IPS-18a (cell line): ENCODE measurements at regions not wholly inside any gene's neighbourhood (a gene's known extent, or its start where the extent isn't known, plus 50 kb on each side); places are given as distances from the start of the nearest gene placed in this dataset.

ENCODE experiments used
- H3K27ac ChIP-seq: one replicate; pipeline ENCODE4 v1.5.1; 2013; ENCODE audit warnings: low read length
- H3K27me3 ChIP-seq: one replicate; pipeline ENCODE4 v1.6.1; 2013; ENCODE audit warnings: mild to moderate bottlenecking, low read length; ENCODE audit not compliant: control insufficient read depth, insufficient read depth
- H3K36me3 ChIP-seq: one replicate; pipeline ENCODE4 v1.6.1; 2013; ENCODE audit warnings: low read depth, low read length; ENCODE audit not compliant: control insufficient read depth
- H3K4me1 ChIP-seq: one replicate; pipeline ENCODE4 v1.6.1; 2013; ENCODE audit warnings: low read depth, low read length; ENCODE audit not compliant: control insufficient read depth
- H3K4me3 ChIP-seq: one replicate; pipeline ENCODE4 v1.5.1; 2013; ENCODE audit warnings: low read length
- H3K9ac ChIP-seq: one replicate; pipeline ENCODE4 v1.6.1; 2013; ENCODE audit warnings: mild to moderate bottlenecking, low read length, moderate library complexity
- H3K9me3 ChIP-seq: one replicate; pipeline ENCODE4 v1.6.1; 2013; ENCODE audit warnings: low read depth, low read length; ENCODE audit not compliant: control insufficient read depth

DNA sequence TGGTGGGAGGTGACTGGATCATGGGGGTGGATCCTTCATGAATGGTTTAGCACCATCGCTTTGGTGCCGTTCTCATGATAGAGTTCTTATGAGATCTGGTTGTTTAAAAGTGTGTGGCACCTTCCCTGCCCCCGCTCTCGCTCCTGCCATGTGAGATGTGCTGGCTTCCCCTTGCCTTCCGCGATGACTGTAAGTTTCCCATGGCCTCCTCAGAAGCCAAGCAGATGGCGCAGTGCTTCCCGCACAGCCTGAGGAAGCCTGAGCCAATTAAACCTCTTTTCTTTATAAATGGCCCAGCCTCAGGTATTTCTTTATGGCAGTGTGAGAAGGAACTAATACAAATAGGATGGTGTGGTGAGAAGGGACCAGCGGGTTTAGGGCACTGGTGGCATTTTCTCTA, 243.3 kb upstream of the CELF2 start:
- H3K4me1 ChIP-seq = no peaks in the 10 kb centered on the region
- H3K36me3 ChIP-seq = no peaks in the 10 kb centered on the region
- no peak overlapping the region for H3K4me3 ChIP-seq
- H3K9ac ChIP-seq = no peak overlapping the region
- no peaks in the 10 kb centered on the region for H3K9me3 ChIP-seq
- no peaks in the 10 kb centered on the region for H3K27me3 ChIP-seq
- no peak overlapping the region for H3K27ac ChIP-seq

DNA sequence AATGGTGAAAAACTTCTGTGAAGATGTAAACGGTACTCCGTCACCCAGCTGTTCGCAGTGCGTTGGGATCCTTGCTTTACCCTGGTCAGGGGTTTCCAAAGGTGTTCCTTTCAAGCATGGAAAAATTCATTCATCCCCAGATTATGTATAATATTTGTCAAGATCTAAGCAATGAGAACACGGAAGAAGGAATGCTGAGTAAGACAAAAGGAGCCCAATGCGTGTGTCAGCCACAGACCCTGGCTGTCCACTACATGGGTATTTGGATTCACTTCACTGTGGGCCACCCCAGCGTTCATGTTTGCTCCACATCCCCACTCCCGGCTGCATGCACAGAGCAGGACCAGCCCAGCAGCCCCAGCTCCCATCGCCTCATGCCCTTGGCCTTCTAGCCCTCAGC, 241.3 kb upstream of the CELF2 start:
- Histone ChIP-seq H3K9ac (no peak overlapping the region), H3K36me3 (no peaks in the 10 kb centered on the region), H3K9me3 (no peaks in the 10 kb centered on the region), H3K4me1 (no peaks in the 10 kb centered on the region), H3K27ac (no peak overlapping the region), H3K4me3 (no peak overlapping the region), H3K27me3 (no peaks in the 10 kb centered on the region)

DNA sequence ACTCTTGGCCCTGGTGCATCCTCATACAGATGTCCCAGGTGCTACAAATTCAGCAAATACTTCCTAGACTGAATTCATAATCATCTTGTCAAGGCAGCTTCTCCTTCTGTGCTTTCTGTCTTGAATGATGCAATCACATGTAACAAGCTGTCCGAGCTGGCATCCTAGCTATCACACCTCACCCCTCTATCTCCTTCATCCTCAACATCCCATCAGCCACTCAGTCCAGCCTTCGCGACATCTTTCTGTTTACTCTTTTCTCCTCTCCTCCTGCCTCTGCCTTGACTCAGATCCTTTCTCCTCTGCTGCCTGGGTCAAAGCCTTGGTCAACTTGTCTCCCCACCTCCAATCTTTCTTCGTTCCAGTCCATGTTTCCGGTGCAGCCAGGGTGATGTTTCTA, 240.4 kb upstream of the CELF2 start:
- H3K9ac ChIP-seq = no peak overlapping the region
- no peak overlapping the region for H3K4me3 ChIP-seq
- no peaks in the 10 kb centered on the region for H3K4me1 ChIP-seq
- H3K36me3 ChIP-seq = no peaks in the 10 kb centered on the region
- no peaks in the 10 kb centered on the region for H3K9me3 ChIP-seq
- H3K27ac ChIP-seq = no peak overlapping the region
- no peaks in the 10 kb centered on the region for H3K27me3 ChIP-seq

DNA sequence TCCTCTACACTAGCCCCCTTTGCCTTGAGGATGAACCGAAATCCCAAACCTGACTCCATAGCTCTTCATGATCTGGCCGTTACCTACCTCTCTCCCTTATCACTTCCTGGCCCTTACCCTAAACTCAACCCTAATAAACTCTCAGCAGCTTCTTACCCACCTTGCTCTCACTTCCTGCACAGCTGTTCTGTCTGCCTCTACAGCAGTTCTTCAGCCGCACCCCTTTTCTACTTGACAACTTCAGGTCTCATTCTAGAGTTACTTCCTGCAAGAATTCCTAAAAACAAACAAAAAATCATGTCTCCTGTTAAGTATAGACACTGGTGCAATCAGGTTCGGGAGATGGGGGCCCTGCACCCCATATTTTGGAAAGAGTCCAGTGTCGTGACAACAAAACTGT, 239.9 kb upstream of the CELF2 start:
- Histone ChIP-seq H3K9me3 (no peaks in the 10 kb centered on the region), H3K36me3 (no peaks in the 10 kb centered on the region), H3K9ac (no peak overlapping the region), H3K27ac (no peak overlapping the region), H3K4me1 (no peaks in the 10 kb centered on the region), H3K4me3 (no peak overlapping the region), H3K27me3 (no peaks in the 10 kb centered on the region)

DNA sequence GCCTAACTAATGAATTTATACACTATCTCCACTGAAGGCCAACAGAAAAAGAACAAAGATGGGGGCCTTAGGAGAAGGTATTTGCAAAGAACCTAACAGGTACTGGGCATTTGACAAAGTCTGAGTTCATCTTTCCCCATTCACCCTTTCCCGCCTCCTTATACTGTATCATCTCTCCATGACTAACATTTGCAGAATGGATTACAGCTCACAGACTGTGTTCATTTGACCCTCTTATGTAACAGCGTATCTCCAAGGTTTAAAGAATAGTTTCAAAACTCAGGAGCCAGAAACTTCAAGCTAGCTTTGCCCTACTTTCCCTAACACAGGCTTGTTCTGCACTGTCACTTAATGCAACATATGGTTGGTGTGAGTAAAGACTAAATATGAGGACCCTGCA, 238.7 kb upstream of the CELF2 start:
- no peak overlapping the region for H3K4me3 ChIP-seq
- no peaks in the 10 kb centered on the region for H3K9me3 ChIP-seq
- no peak overlapping the region for H3K27ac ChIP-seq
- no peak overlapping the region for H3K9ac ChIP-seq
- H3K4me1 ChIP-seq = no peaks in the 10 kb centered on the region
- H3K36me3 ChIP-seq = no peaks in the 10 kb centered on the region
- H3K27me3 ChIP-seq = no peaks in the 10 kb centered on the region

DNA sequence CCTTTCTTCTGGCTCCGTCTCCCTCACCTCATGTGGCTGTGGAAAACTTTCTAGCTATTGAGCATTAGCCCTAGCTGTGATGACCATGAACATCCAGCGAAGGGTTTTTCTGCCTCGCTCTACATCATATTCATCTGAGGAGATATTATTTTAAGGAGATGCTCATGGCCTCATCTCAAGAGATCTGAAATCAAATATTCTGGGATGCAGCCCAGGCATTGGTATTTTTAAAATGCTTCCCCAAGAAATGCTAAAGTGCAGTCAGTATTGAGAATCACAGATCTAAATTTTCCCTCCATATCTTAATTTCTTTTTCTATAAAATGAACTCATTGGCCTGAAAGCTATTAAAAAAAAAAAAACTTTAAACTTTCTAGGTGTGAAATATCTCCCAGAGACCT, 238.2 kb upstream of the CELF2 start:
- Histone ChIP-seq H3K4me1 (no peaks in the 10 kb centered on the region), H3K4me3 (no peak overlapping the region), H3K27ac (no peak overlapping the region), H3K27me3 (no peaks in the 10 kb centered on the region), H3K9ac (no peak overlapping the region), H3K9me3 (no peaks in the 10 kb centered on the region), H3K36me3 (no peaks in the 10 kb centered on the region)

DNA sequence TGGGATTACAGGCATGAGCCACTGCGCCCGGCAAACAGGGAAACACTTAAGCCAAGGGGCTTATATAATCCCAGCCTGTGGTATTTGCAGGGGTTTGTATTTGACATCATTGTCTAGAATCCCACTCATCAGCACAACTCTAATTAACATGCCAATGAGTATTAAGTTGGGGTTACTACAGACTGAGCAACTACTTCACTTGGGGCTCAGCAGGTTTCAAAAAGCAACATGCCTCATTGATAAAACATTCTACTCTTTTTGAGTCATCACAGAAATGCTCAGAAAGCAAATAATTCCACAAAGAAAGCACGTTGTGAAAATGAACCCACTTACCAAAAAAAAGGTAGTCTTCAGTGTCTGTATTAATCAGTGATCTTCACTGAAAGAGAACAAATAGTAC, 236.9 kb upstream of the CELF2 start:
- Histone ChIP-seq H3K27ac (no peak overlapping the region), H3K36me3 (no peaks in the 10 kb centered on the region), H3K4me3 (no peak overlapping the region), H3K27me3 (no peaks in the 10 kb centered on the region), H3K4me1 (no peaks in the 10 kb centered on the region), H3K9ac (no peak overlapping the region), H3K9me3 (no peaks in the 10 kb centered on the region)

DNA sequence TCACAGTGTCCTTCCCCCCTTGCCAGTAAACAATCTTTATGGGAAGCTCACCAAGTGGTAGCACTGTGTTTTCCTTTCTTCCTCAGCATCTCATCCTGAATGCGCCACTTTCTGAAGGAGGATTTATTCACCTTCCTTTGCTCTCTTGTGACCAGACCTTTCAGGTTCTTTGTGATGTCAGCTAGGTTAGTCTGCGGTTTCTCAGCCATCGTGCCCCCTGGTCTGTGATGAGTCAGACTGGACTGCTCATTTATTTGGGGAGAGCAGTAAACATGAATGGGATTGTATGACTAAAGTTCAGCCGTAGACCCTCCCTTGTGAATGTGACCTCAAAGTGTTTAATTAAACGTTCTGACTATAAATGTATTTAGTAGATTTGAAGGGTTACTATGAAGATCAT, 235.1 kb upstream of the CELF2 start:
- Histone ChIP-seq H3K4me3 (no peak overlapping the region), H3K4me1 (no peaks in the 10 kb centered on the region), H3K9ac (no peak overlapping the region), H3K9me3 (no peaks in the 10 kb centered on the region), H3K36me3 (no peaks in the 10 kb centered on the region), H3K27ac (no peak overlapping the region), H3K27me3 (no peaks in the 10 kb centered on the region)

DNA sequence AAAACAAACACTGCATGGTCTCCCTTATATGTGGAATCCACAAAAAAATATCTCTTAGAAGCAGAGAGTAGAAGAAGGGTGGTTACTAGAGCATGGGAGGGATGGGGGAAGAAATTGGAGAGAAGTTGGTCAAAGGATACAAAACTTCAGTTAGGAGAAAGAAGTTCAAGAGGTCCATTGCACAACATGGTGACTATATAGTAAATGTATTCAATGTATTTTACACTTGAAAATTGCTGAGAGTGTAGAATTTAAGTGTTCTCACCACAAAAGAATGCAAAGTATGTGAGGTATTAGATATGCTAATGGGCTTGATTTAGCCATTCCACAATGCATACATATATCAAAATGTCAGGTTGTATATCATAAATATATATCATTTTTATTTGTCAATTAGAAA, 232.0 kb upstream of the CELF2 start:
- no peak overlapping the region for H3K4me3 ChIP-seq
- no peaks in the 10 kb centered on the region for H3K27me3 ChIP-seq
- H3K9me3 ChIP-seq = no peaks in the 10 kb centered on the region
- no peaks in the 10 kb centered on the region for H3K4me1 ChIP-seq
- H3K36me3 ChIP-seq = no peaks in the 10 kb centered on the region
- no peak overlapping the region for H3K27ac ChIP-seq
- H3K9ac ChIP-seq = no peak overlapping the region

DNA sequence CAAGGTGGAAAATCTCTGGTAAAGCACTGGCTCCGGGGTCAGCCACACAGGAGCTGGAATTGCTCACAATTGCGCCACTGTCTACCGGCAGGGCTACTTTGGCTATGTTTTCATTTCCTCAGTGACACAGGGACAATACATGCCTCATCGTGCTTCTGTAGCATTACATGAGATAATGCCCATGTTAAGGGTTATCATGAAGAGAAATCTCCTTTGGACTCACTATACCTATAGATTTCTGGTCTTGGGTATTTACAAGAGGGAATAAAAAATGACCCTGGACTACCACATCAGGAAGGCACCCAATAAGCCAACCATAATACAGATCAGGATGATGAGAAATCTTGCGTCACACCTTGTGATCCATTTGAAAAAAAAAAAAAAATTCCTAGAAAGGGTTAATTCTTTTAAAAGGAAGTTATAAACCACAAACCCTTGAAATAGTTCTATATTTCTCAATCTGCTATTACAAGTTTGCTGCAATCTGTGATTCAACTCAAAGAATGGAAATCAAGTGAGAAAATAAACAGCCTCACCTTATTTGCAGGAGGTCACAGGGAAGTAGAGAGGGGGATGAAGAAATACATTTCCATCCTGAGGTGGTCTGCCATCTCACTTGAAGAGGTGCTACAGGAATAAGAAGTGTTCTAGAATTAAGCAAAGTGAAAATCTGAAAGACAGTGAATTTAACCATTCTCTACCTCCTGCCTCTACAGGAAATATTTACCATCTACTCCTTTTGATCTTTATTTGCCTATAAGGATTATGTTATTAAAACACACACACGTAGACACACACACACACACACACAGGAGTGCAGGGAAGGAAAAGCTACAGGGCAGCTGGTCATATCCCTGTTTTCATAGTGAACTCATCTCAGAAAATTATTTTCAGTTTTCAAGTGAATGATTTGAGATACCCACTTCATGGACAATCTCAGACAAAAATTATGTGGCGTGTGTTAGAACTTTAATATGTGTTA, 231.3 kb upstream of the CELF2 start:
- Histone ChIP-seq H3K4me3 (no peak overlapping the region), H3K27me3 (no peaks in the 10 kb centered on the region), H3K9ac (no peak overlapping the region), H3K36me3 (no peaks in the 10 kb centered on the region), H3K4me1 (no peaks in the 10 kb centered on the region), H3K9me3 (no peaks in the 10 kb centered on the region), H3K27ac (no peak overlapping the region)

DNA sequence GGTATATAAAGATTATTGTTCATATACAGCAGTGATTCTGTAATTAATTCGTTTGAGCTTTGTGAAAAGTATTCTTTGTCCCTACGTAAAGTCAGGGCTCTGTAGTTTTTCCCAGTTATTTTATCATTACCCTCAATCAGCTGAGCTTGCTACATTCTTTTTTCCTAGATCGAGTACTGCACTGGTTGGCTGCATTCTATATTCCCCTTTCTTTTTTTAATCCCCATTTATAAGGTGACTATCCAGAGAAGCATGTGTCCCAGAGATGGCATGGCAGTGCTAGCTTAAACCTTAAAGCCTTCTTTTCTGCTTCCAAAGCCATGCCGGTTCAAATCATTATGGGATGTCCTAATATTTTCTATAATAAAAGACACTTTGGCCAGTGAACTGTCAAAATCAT, 230.1 kb upstream of the CELF2 start:
- H3K36me3 ChIP-seq = no peaks in the 10 kb centered on the region
- H3K9ac ChIP-seq = no peak overlapping the region
- H3K4me1 ChIP-seq = peaks cover 6% of the 10 kb centered on the region
- no peak overlapping the region for H3K4me3 ChIP-seq
- H3K27ac ChIP-seq = no peak overlapping the region
- H3K27me3 ChIP-seq = no peaks in the 10 kb centered on the region
- H3K9me3 ChIP-seq = no peaks in the 10 kb centered on the region

DNA sequence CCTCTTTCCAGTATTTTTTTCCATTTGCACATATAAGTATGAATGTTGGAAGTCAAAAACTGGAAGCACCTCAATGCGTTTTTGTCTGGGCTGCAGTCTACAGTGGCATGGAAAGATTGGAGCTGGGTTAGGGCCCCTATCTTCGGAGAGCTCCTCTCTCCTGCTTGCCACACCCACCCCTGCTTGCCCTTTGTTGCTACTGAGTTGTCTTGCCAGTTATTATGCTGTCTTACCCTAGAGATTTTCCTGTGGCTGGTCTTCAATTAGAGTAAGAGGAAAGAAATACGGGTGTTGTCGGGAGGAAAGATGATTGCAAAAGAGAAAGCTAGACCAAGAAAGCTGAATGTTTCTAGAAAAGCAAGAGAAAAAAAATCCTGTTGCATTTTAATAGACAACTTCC, 228.9 kb upstream of the CELF2 start:
- Histone ChIP-seq H3K9ac (no peak overlapping the region), H3K4me3 (no peak overlapping the region), H3K27me3 (no peaks in the 10 kb centered on the region), H3K36me3 (no peaks in the 10 kb centered on the region), H3K27ac (no peak overlapping the region), H3K4me1 (peaks cover 14% of the 10 kb centered on the region), H3K9me3 (no peaks in the 10 kb centered on the region)
